HepG2 (cell line): ENCODE measurements at regions not wholly inside any gene's neighbourhood (a gene's known extent, or its start where the extent isn't known, plus 50 kb on each side); places are given as distances from the start of the nearest gene placed in this dataset.
A peak's percentile ranks its signal among the peaks of the same experiment; 100 is the strongest.

ENCODE experiments used
- AHDC1 ChIP-seq: sonication (generic); formaldehyde crosslinking; IDR thresholded peaks from 2 replicates; pipeline ENCODE4 v1.5.1; 2020; ENCODE audit warnings: mild to moderate bottlenecking, missing genetic modification reagents, borderline replicate concordance
- ASH2L ChIP-seq: fragments of 300-600, 200-600 bp; sonication (generic); IDR thresholded peaks from 2 replicates; pipeline ENCODE4 v1.7.0; 2017; ENCODE audit warnings: low read depth, mild to moderate bottlenecking, moderate library complexity, mixed read lengths, low read length; ENCODE audit not compliant: insufficient read length
- DNMT1 ChIP-seq: sonication (generic); formaldehyde crosslinking; IDR thresholded peaks from 2 replicates; pipeline ENCODE4 v1.5.1; 2020; ENCODE audit warnings: mild to moderate bottlenecking, missing genetic modification reagents
- DPF2 ChIP-seq: sonication (generic); formaldehyde crosslinking; IDR thresholded peaks from 2 replicates; pipeline ENCODE4 v1.4.0; 2020; ENCODE audit warnings: mild to moderate bottlenecking, low read depth, missing genetic modification reagents, borderline replicate concordance
- FIP1L1 ChIP-seq: fragments of 200-400 bp; formaldehyde crosslinking; IDR thresholded peaks from 2 replicates; pipeline ENCODE4 v1.6.1; 2018; ENCODE audit warnings: low read depth, mild to moderate bottlenecking, low read length, moderate library complexity, borderline replicate concordance; ENCODE audit not compliant: insufficient read depth
- HDAC2 ChIP-seq: sonication (generic); formaldehyde crosslinking; IDR thresholded peaks from 2 replicates; pipeline ENCODE4 v1.4.0; 2020; ENCODE audit warnings: missing genetic modification reagents
- HMG20B ChIP-seq: conservative IDR thresholded peaks from 2 replicates; pipeline ENCODE4 v1.6.1; 2016; ENCODE audit warnings: missing genetic modification reagents, missing compliant biosample characterization
- MXD4 ChIP-seq: IDR thresholded peaks from 2 replicates; pipeline ENCODE4 v1.6.1; 2016; ENCODE audit warnings: mild to moderate bottlenecking, missing biosample characterization, missing genetic modification reagents
- RBAK ChIP-seq: sonication (generic); formaldehyde crosslinking; IDR thresholded peaks from 2 replicates; pipeline ENCODE4 v1.5.1; 2020; ENCODE audit warnings: mild to moderate bottlenecking, missing genetic modification reagents
- SALL1 ChIP-seq: sonication (generic); formaldehyde crosslinking; IDR thresholded peaks from 2 replicates; pipeline ENCODE4 v1.8.0; 2022; ENCODE audit warnings: mild to moderate bottlenecking, missing genetic modification reagents
- TBL1XR1 ChIP-seq: fragments of 150-350 bp; IDR thresholded peaks from 2 replicates; pipeline ENCODE4 v1.6.1; 2014; ENCODE audit warnings: borderline replicate concordance, low read length; ENCODE audit not compliant: partially characterized antibody
- ZBTB42 ChIP-seq: sonication (generic); formaldehyde crosslinking; IDR thresholded peaks from 2 replicates; pipeline ENCODE4 v1.5.0; 2020; ENCODE audit warnings: mild to moderate bottlenecking, missing genetic modification reagents
- ZNF12 ChIP-seq: sonication (generic); formaldehyde crosslinking; IDR thresholded peaks from 2 replicates; pipeline ENCODE4 v1.5.0; 2020; ENCODE audit warnings: missing genetic modification reagents
- ZNF253 ChIP-seq: sonication (generic); formaldehyde crosslinking; IDR thresholded peaks from 2 replicates; pipeline ENCODE4 v1.8.0; 2022; ENCODE audit warnings: mild to moderate bottlenecking, missing genetic modification reagents, borderline replicate concordance
- ZNF501 ChIP-seq: sonication (generic); formaldehyde crosslinking; IDR thresholded peaks from 2 replicates; pipeline ENCODE4 v1.5.1; 2020; ENCODE audit warnings: mild to moderate bottlenecking, moderate library complexity, missing genetic modification reagents
- ZNF510 ChIP-seq: sonication (generic); formaldehyde crosslinking; IDR thresholded peaks from 2 replicates; pipeline ENCODE4 v1.4.0; 2020; ENCODE audit warnings: low read depth, mild to moderate bottlenecking, missing genetic modification reagents
- ZNF512B ChIP-seq: sonication (generic); formaldehyde crosslinking; IDR thresholded peaks from 2 replicates; pipeline ENCODE4 v1.5.1; 2020; ENCODE audit warnings: missing genetic modification reagents, mild to moderate bottlenecking, borderline replicate concordance
- ZNF746 ChIP-seq: sonication (generic); formaldehyde crosslinking; IDR thresholded peaks from 2 replicates; pipeline ENCODE4 v1.8.0; 2022; ENCODE audit warnings: mild to moderate bottlenecking, missing genetic modification reagents
- ZNF782 ChIP-seq: sonication (generic); formaldehyde crosslinking; IDR thresholded peaks from 2 replicates; pipeline ENCODE4 v1.4.0; 2020; ENCODE audit warnings: missing genetic modification reagents, mild to moderate bottlenecking, borderline replicate concordance
- ZNF883 ChIP-seq: sonication (generic); formaldehyde crosslinking; IDR thresholded peaks from 2 replicates; pipeline ENCODE4 v1.5.1; 2020; ENCODE audit warnings: mild to moderate bottlenecking, missing genetic modification reagents; ENCODE audit errors: not compliant biosample characterization
- ZSCAN30 ChIP-seq: sonication (generic); formaldehyde crosslinking; IDR thresholded peaks from 2 replicates; pipeline ENCODE4 v1.5.0; 2020; ENCODE audit warnings: mild to moderate bottlenecking, missing genetic modification reagents

GRCh38 chr20:55471052-55472006 lies 534.0 kb downstream of the CBLN4 start (continued):
- TF ChIP-seq ZNF512B (CRISPR knock-in tag) (peak; percentile 91; the same call in 1 of the 2 replicates), MXD4 (CRISPR knock-in tag) (0 out of 2 replicates have a peak, but pooled peaks have one; percentile 22), AHDC1 (CRISPR knock-in tag) (peak; percentile 99; the same call in 1 of the 2 replicates), ZNF746 (CRISPR knock-in tag) (peak; percentile 34; the same call in 1 of the 2 replicates), RBAK (CRISPR knock-in tag) (no peak), DNMT1 (CRISPR knock-in tag) (no peak), ZBTB42 (no peak), SALL1 (CRISPR knock-in tag) (peak; percentile 79), ZNF782 (CRISPR knock-in tag) (peak; percentile 56; the same call in 1 of the 2 replicates), ZNF501 (CRISPR knock-in tag) (no peak), ZSCAN30 (CRISPR knock-in tag) (no peak), ZNF883 (CRISPR knock-in tag) (no peak), ZNF12 (peak; percentile 31; the same call in 1 of the 2 replicates), ZNF253 (CRISPR knock-in tag) (no peak), HMG20B (CRISPR knock-in tag) (peak; percentile 60; the same call in 1 of the 2 replicates), ZNF510 (peak; percentile 69; the same call in 1 of the 2 replicates), TBL1XR1 (peak; percentile 36), HDAC2 (CRISPR knock-in tag) (peak; percentile 86), DPF2 (CRISPR knock-in tag) (peak; percentile 93), FIP1L1 (no peak), ASH2L (peak; percentile 83)
